Kidney (tissue), 13 donors: ENCODE measurements at regions not wholly inside any gene's neighbourhood (a gene's known extent, or its start where the extent isn't known, plus 50 kb on each side); places are given as distances from the start of the nearest gene placed in this dataset.

Experiments
- DNase-seq, 5 donors: peaks; one replicate each; pipeline ENCODE4 v3.0.0-alpha.2; 2013 to 2020
- FAIRE-seq: peaks from 2 replicates; lab custom pipeline; 2012; peaks lifted over from hg19 to GRCh38; lab: Jason Lieb, UNC
- H3K27ac ChIP-seq, 2 donors: one replicate each; pipeline ENCODE4 v1.7.0; 2013; ENCODE audit warnings: low read depth in 2 of 2, low read length in 2 of 2, inconsistent platforms in 1 of 2
- H3K27me3 ChIP-seq: one replicate; pipeline ENCODE4 v1.7.1; 2013; ENCODE audit warnings: low read length, inconsistent platforms; ENCODE audit not compliant: control insufficient read depth, insufficient read depth
- H3K36me3 ChIP-seq, 3 donors: one replicate each; pipeline versions ENCODE4 v1.7.0 to v1.7.1; 2013; ENCODE audit warnings: low read length in 3 of 3, control low read depth in 1 of 3, inconsistent platforms in 1 of 3; ENCODE audit not compliant: insufficient read depth in 3 of 3, control insufficient read depth in 2 of 3
- H3K4me1 ChIP-seq, 3 donors: one replicate each; pipeline versions ENCODE4 v1.7.0 to v1.7.1; 2013; ENCODE audit warnings: low read length in 3 of 3, inconsistent platforms in 1 of 3, low read depth in 1 of 3; ENCODE audit not compliant: control insufficient read depth in 2 of 3, insufficient read depth in 2 of 3
- H3K4me3 ChIP-seq, 3 donors: one replicate each; pipeline versions ENCODE4 v1.7.0 to v1.8.1; 2013; ENCODE audit warnings: low read length in 3 of 3, control low read depth in 1 of 3, inconsistent platforms in 1 of 3
- H3K9ac ChIP-seq, 3 donors: one replicate each; pipeline versions ENCODE4 v1.7.0 to v1.7.1; 2013; ENCODE audit warnings: low read length in 3 of 3, control low read depth in 1 of 3, inconsistent platforms in 1 of 3
- H3K9me3 ChIP-seq, 3 donors: one replicate each; pipeline versions ENCODE4 v1.7.0 to v1.7.1; 2013; ENCODE audit warnings: low read length in 3 of 3, control low read depth in 1 of 3, inconsistent platforms in 1 of 3; ENCODE audit not compliant: control insufficient read depth in 2 of 3, insufficient read depth in 1 of 3
- intact Hi-C: fragments of 100-400 bp; cut with DNase I; formaldehyde crosslinking; loops from one replicate; pipeline ENCODE4 v1.11.1; 2022
- TF ChIP-seq, protein P1 (sequence below): IDR thresholded peaks from 3 replicates; pipeline ENCODE4 v1.5.1; 2012; ENCODE audit warnings: mild to moderate bottlenecking, moderate library complexity, borderline replicate concordance; ENCODE audit not compliant: insufficient read depth; ENCODE audit errors: extremely low read depth
- donor health status: control.
- donor health status: control.
- donor health status: control.
- donor health status: control.
- donor health status: control.
- donor health status: DM: yes; HTN: yes; CAD: no.
- donor health status: Normal renal cell carcinoma (clear cell type).

DNA sequence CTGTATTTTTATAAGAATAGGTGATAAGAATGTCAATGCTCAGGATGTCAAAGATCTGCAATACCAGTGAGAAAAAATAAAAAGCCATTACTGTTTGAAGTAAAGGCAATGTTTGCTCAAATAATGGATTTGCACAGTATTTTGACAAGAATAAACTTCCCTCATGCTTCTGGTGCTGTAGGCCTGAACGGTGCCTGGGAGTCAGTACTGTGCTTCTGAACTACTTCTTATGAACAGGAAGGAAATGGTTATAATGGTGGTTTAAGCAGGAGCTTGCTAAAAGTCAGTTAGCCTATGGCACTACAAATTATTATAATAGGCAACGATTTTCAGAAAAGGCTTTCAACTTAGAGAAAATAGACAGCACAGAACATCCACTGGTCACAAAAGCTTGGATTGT, 548.3 kb upstream of the CDH18 start:
- intact Hi-C loops: no loop called here
- Histone ChIP-seq H3K27me3 (no peaks in the 10 kb centered on the region), H3K4me1 (no peaks in the 10 kb centered on the region), H3K27ac (no peak overlapping the region), H3K4me3 (no peak overlapping the region), H3K36me3 (no peaks in the 10 kb centered on the region), H3K9ac (no peak overlapping the region), H3K9me3 (peaks cover 0 to 5% (median 0%) of the 10 kb centered on the region in 3 donors)
- no peak for FAIRE-seq
- TF ChIP-seq, protein P1, sequence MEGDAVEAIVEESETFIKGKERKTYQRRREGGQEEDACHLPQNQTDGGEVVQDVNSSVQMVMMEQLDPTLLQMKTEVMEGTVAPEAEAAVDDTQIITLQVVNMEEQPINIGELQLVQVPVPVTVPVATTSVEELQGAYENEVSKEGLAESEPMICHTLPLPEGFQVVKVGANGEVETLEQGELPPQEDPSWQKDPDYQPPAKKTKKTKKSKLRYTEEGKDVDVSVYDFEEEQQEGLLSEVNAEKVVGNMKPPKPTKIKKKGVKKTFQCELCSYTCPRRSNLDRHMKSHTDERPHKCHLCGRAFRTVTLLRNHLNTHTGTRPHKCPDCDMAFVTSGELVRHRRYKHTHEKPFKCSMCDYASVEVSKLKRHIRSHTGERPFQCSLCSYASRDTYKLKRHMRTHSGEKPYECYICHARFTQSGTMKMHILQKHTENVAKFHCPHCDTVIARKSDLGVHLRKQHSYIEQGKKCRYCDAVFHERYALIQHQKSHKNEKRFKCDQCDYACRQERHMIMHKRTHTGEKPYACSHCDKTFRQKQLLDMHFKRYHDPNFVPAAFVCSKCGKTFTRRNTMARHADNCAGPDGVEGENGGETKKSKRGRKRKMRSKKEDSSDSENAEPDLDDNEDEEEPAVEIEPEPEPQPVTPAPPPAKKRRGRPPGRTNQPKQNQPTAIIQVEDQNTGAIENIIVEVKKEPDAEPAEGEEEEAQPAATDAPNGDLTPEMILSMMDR: no peak
- no peak for DNase-seq

DNA sequence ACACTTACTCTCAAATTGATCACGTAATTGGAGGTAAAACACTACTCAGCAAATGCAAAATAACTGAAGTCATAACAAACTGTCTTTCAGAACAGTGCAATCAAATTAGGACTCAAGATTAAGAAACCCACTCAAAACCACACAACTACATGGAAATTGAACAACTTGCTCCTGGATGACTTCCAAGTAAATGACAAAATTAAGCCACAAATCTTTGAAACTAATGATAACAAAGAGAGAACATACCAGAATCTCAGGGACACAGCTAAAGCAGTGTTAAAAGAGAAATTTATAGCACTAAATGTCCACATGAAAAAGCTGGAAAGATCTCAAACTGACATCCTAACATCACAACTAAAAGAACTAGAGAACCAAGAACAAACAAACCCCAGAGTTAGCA, 540.5 kb upstream of the CDH18 start:
- H3K9me3 ChIP-seq: no peaks in the 10 kb centered on the region
- no peak for FAIRE-seq
- no peaks in the 10 kb centered on the region for H3K27me3 ChIP-seq
- no peak for DNase-seq
- no peaks in the 10 kb centered on the region for H3K36me3 ChIP-seq
- H3K27ac ChIP-seq: no peak overlapping the region
- intact Hi-C loops: no loop called here
- TF ChIP-seq, protein P1: no peak
- H3K4me3 ChIP-seq: no peak overlapping the region
- no peaks in the 10 kb centered on the region for H3K4me1 ChIP-seq
- H3K9ac ChIP-seq: no peak overlapping the region

DNA sequence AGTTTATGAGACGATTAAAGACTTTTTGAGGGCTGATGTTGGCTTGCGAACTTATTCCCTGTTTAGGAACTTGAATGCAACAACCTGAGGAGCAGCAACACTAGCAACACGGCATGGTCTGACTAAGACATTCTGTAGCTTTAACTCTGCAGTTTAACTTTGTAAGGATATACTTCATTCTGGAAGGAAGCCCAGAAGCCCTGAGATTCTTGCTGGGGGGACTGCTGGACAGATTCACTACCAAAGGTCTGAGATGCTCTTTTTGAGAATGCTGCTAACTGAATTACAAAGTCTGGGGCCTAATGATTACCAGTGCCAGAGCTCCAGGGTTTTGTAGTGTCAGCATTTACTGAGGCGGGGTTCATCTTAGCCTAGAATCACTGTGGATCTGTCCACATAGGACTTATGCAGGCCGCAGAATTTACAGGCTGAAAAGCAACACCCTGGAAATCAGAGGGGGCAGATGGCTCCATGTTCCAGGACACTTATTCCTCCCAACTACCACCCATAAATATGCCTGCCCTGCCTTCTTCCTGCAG, 537.1 kb upstream of the CDH18 start:
- DNase-seq (no peak), FAIRE-seq (no peak)
- no peak overlapping the region for H3K4me3 ChIP-seq
- H3K9ac ChIP-seq: no peak overlapping the region
- no peaks in the 10 kb centered on the region for H3K27me3 ChIP-seq
- TF ChIP-seq, protein P1: no peak
- H3K36me3 ChIP-seq: no peaks in the 10 kb centered on the region
- intact Hi-C loops: no loop called here
- H3K4me1 ChIP-seq: no peaks in the 10 kb centered on the region
- H3K27ac ChIP-seq: no peak overlapping the region
- H3K9me3 ChIP-seq: no peaks in the 10 kb centered on the region

DNA sequence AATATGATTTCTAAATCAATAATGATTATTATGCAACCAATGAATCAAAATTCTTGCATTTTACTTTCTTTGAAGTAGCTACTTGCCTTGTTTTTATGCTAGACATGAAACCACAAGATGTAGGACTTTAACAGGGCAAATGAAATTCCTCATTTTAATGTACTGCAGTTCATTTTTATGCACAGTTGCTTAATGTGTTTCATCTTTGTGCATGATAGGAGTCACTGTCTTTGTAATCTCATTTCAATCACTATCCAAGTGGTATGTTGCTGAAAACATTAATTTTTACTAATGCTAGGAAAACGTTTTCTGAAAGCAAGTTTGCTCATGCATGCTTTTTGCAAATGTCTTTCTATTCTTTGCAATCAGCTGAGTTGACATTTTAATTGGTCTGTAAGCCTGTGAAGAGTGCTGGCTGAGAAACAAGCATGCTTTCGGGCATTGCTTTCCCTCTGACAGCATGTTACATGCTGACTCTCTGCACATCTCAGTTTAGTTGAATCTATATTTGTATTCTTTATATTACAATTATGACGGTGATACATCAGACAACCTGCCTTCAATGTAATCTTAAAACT, 535.0 kb upstream of the CDH18 start:
- no peaks in the 10 kb centered on the region for H3K27me3 ChIP-seq
- TF ChIP-seq, protein P1: no peak
- FAIRE-seq: no peak
- no peaks in the 10 kb centered on the region for H3K9me3 ChIP-seq
- H3K4me1 ChIP-seq: no peaks in the 10 kb centered on the region
- H3K36me3 ChIP-seq: no peaks in the 10 kb centered on the region
- no peak overlapping the region for H3K4me3 ChIP-seq
- intact Hi-C loops: no loop called here
- no peak for DNase-seq
- no peak overlapping the region for H3K27ac ChIP-seq
- H3K9ac ChIP-seq: no peak overlapping the region
